ENCODE measurements at regions not wholly inside any gene's neighbourhood (a gene's known extent, or its start where the extent isn't known, plus 50 kb on each side); places are given as distances from the start of the nearest gene placed in this dataset.
A peak's percentile ranks its signal among the peaks of the same experiment; 100 is the strongest.
"Not testable (repeated sequence)": the region's sequence is repeated elsewhere in the genome, so short reads cannot be mapped to it uniquely, and the experiment has no call there.

DNA sequence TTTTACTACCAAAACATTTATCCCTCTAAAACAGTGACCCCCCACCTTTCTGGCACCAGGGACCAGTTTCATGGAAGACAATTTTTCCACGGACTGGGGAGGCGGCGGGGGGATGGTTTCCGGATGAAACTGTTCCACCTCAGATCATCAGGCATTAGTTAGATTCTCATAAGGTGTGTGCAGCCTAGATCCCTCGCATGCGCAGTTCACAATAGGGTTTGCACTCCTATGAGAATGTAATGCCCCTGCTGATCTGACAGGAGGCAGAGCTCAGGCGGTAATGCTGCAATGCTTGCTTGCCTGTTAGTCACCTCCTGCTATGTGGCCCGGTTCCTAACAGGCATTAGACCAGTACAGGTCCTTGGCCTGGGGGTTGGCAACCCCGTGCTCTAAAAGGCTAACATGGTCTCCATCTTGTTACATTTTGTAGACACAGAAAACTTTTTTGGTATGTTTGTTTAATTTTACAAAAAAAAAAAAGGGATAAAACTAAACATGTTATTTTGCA lies 133.1 kb downstream of the DHRS2 start:
- H3K4me2 ChIP-seq (ENCODE audit: low read length); H3K23ac ChIP-seq (ENCODE audit: low read length); H3K9me3 ChIP-seq (ENCODE audit: insufficient read depth, low read depth, low read length); H2AFZ ChIP-seq (ENCODE audit: insufficient read depth, low read length, poor library complexity); H3K27ac ChIP-seq (ENCODE audit: low read depth, low read length); H2BK120ac ChIP-seq (ENCODE audit: insufficient read depth, low read length, poor library complexity); H3K4me1 ChIP-seq (ENCODE audit: control insufficient read depth in 1 of 2, insufficient read depth in 2 of 2, low read length in 2 of 2); H2AK5ac ChIP-seq (ENCODE audit: low read length); H4K91ac ChIP-seq (ENCODE audit: low read depth, low read length); H3K79me2 ChIP-seq (ENCODE audit: control insufficient read depth, insufficient read depth, low read length, poor library complexity); H3K4me3 ChIP-seq (ENCODE audit: low read depth, low read length); H3K4ac ChIP-seq (ENCODE audit: low read depth, low read length); H3K36me3 ChIP-seq (ENCODE audit: control insufficient read depth in 1 of 2, insufficient read depth in 2 of 2, low read length in 2 of 2); H2BK12ac ChIP-seq (ENCODE audit: low read length); H3K27me3 ChIP-seq (ENCODE audit: insufficient read depth, low read length); H4K8ac ChIP-seq (ENCODE audit: low read depth, low read length); H3K79me1 ChIP-seq (ENCODE audit: low read length); H4K12ac ChIP-seq (ENCODE audit: low read depth, low read length); H3K9ac ChIP-seq (ENCODE audit: low read length); H2BK5ac ChIP-seq (ENCODE audit: low read depth, low read length, poor library complexity); H3K18ac ChIP-seq (ENCODE audit: low read length); H3K14ac ChIP-seq (ENCODE audit: low read length): not testable (repeated sequence)
- no CpG with 5 or more reads among the region's 9 CpGs for WGBS (ENCODE audit: extremely low coverage, insufficient coverage, insufficient read length)
- peak; percentile 29 to 37 for DNase-seq

DNA sequence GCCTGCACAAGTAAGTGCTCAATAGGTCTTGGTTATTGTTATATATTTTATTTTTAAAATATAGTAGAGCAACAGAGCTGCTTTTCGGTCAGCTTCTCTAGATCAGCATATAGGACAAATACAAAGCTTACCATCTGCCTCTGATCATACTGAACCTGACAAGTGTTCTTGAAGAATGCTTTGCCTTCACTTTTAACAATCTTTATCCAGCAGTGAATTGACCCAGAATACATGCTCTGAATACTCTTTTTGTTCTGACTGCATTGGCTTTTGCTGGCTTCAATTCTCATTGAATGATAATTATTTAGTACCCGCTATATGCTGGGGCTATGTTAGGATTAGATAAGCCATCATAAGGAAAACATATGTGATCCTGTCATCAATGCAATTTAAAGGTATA lies 137.8 kb downstream of the DHRS2 start:
- WGBS (ENCODE audit: extremely low coverage, insufficient coverage, insufficient read length): no CpG with 5 or more reads among the region's 2 CpGs
- H2BK120ac ChIP-seq (ENCODE audit: insufficient read depth, low read length, poor library complexity): no peak overlapping the region
- no peak overlapping the region for H2AFZ ChIP-seq (ENCODE audit: insufficient read depth, low read length, poor library complexity)
- H3K9me3 ChIP-seq (ENCODE audit: insufficient read depth, low read depth, low read length): peaks cover 2% of the 10 kb centered on the region
- H3K4me2 ChIP-seq (ENCODE audit: low read length): no peak overlapping the region
- H2AK5ac ChIP-seq (ENCODE audit: low read length): no peak overlapping the region
- H3K36me3 ChIP-seq (ENCODE audit: control insufficient read depth in 1 of 2, insufficient read depth in 2 of 2, low read length in 2 of 2): no peaks in the 10 kb centered on the region
- no peak overlapping the region for H3K14ac ChIP-seq (ENCODE audit: low read length)
- H3K79me1 ChIP-seq (ENCODE audit: low read length): no peaks in the 10 kb centered on the region
- H3K4me3 ChIP-seq (ENCODE audit: low read depth, low read length): no peak overlapping the region
- no peak overlapping the region for H3K4ac ChIP-seq (ENCODE audit: low read depth, low read length)
- H3K18ac ChIP-seq (ENCODE audit: low read length): no peak overlapping the region
- no peak overlapping the region for H2BK5ac ChIP-seq (ENCODE audit: low read depth, low read length, poor library complexity)
- no peak overlapping the region for H4K91ac ChIP-seq (ENCODE audit: low read depth, low read length)
- no peaks in the 10 kb centered on the region for H3K79me2 ChIP-seq (ENCODE audit: control insufficient read depth, insufficient read depth, low read length, poor library complexity)
- no peak for DNase-seq
- no peaks in the 10 kb centered on the region for H3K4me1 ChIP-seq (ENCODE audit: control insufficient read depth in 1 of 2, insufficient read depth in 2 of 2, low read length in 2 of 2)
- no peaks in the 10 kb centered on the region for H3K27me3 ChIP-seq (ENCODE audit: insufficient read depth, low read length)
- no peak overlapping the region for H2BK12ac ChIP-seq (ENCODE audit: low read length)
- H4K12ac ChIP-seq (ENCODE audit: low read depth, low read length): no peak overlapping the region
- no peak overlapping the region for H3K23ac ChIP-seq (ENCODE audit: low read length)
- H3K9ac ChIP-seq (ENCODE audit: low read length): no peak overlapping the region
- H3K27ac ChIP-seq (ENCODE audit: low read depth, low read length): no peak overlapping the region
- H4K8ac ChIP-seq (ENCODE audit: low read depth, low read length): no peak overlapping the region

DNA sequence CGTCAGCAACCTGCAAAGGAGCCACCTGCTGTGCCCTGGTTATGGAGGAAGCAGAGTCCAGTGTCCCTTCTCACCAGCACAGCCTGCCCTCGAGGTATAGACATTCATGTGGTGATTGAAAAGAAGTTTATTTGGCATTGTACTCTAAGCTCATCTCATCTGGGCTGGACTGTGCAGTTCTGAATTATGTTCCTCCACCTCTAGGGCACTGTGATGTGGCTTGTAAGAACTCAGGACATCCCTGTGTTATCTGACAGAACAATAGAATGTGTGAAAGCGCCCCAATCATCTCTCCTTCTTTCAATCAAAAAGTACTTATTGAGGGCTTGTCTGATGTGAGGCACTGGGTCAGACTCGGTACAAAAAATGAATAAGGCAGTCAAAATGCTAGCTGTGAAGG lies 140.1 kb downstream of the DHRS2 start:
- no peak for DNase-seq
- Histone ChIP-seq H3K4me1 (ENCODE audit: control insufficient read depth in 1 of 2, insufficient read depth in 2 of 2, low read length in 2 of 2) (no peaks in the 10 kb centered on the region), H3K4me3 (ENCODE audit: low read depth, low read length) (no peak overlapping the region), H2BK5ac (ENCODE audit: low read depth, low read length, poor library complexity) (no peak overlapping the region), H4K12ac (ENCODE audit: low read depth, low read length) (no peak overlapping the region), H3K79me2 (ENCODE audit: control insufficient read depth, insufficient read depth, low read length, poor library complexity) (no peaks in the 10 kb centered on the region), H3K14ac (ENCODE audit: low read length) (no peak overlapping the region), H2BK12ac (ENCODE audit: low read length) (no peak overlapping the region), H3K36me3 (ENCODE audit: control insufficient read depth in 1 of 2, insufficient read depth in 2 of 2, low read length in 2 of 2) (no peaks in the 10 kb centered on the region), H2AK5ac (ENCODE audit: low read length) (no peak overlapping the region), H3K4me2 (ENCODE audit: low read length) (no peak overlapping the region), H2BK120ac (ENCODE audit: insufficient read depth, low read length, poor library complexity) (no peak overlapping the region), H3K79me1 (ENCODE audit: low read length) (no peaks in the 10 kb centered on the region), H4K8ac (ENCODE audit: low read depth, low read length) (no peak overlapping the region), H3K9me3 (ENCODE audit: insufficient read depth, low read depth, low read length) (peaks cover 2% of the 10 kb centered on the region), H3K27me3 (ENCODE audit: insufficient read depth, low read length) (no peaks in the 10 kb centered on the region), H4K91ac (ENCODE audit: low read depth, low read length) (no peak overlapping the region), H3K4ac (ENCODE audit: low read depth, low read length) (no peak overlapping the region), H3K9ac (ENCODE audit: low read length) (no peak overlapping the region), H3K23ac (ENCODE audit: low read length) (no peak overlapping the region), H3K27ac (ENCODE audit: low read depth, low read length) (no peak overlapping the region), H2AFZ (ENCODE audit: insufficient read depth, low read length, poor library complexity) (no peak overlapping the region), H3K18ac (ENCODE audit: low read length) (no peak overlapping the region)
- WGBS (ENCODE audit: extremely low coverage, insufficient coverage, insufficient read length): no CpG with 5 or more reads among the region's 4 CpGs

DNA sequence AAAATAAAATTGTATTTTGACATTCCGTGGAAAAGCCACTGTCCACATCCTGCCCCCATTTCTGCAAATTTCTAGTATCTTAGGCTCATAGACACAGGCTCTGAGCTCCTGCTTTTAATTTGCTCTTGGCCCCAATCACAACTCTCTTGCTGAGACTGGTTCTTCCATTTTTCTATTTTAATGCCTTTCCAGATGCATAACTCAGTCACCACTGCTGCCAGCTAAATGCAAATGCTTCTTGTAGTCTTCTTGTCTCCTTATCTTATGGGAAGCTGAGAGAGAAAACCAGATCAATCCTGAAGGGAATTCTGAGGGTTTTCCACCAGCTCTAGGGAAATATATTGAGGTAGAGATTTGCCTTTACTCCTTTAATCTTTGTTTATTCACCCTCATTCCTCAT lies 149.0 kb downstream of the DHRS2 start:
- Histone ChIP-seq H3K18ac (ENCODE audit: low read length) (no peak overlapping the region), H4K91ac (ENCODE audit: low read depth, low read length) (no peak overlapping the region), H3K36me3 (ENCODE audit: control insufficient read depth in 1 of 2, insufficient read depth in 2 of 2, low read length in 2 of 2) (no peaks in the 10 kb centered on the region), H3K9ac (ENCODE audit: low read length) (no peak overlapping the region), H3K79me2 (ENCODE audit: control insufficient read depth, insufficient read depth, low read length, poor library complexity) (no peaks in the 10 kb centered on the region), H2BK120ac (ENCODE audit: insufficient read depth, low read length, poor library complexity) (no peak overlapping the region), H3K4ac (ENCODE audit: low read depth, low read length) (no peak overlapping the region), H4K8ac (ENCODE audit: low read depth, low read length) (no peak overlapping the region), H3K9me3 (ENCODE audit: insufficient read depth, low read depth, low read length) (peaks cover 1% of the 10 kb centered on the region), H2BK5ac (ENCODE audit: low read depth, low read length, poor library complexity) (no peak overlapping the region), H3K4me3 (ENCODE audit: low read depth, low read length) (no peak overlapping the region), H2AK5ac (ENCODE audit: low read length) (no peak overlapping the region), H3K4me1 (ENCODE audit: control insufficient read depth in 1 of 2, insufficient read depth in 2 of 2, low read length in 2 of 2) (no peaks in the 10 kb centered on the region), H3K14ac (ENCODE audit: low read length) (no peak overlapping the region), H2AFZ (ENCODE audit: insufficient read depth, low read length, poor library complexity) (no peak overlapping the region), H2BK12ac (ENCODE audit: low read length) (no peak overlapping the region), H3K4me2 (ENCODE audit: low read length) (no peak overlapping the region), H4K12ac (ENCODE audit: low read depth, low read length) (no peak overlapping the region), H3K79me1 (ENCODE audit: low read length) (no peaks in the 10 kb centered on the region), H3K27ac (ENCODE audit: low read depth, low read length) (no peak overlapping the region), H3K27me3 (ENCODE audit: insufficient read depth, low read length) (no peaks in the 10 kb centered on the region), H3K23ac (ENCODE audit: low read length) (no peak overlapping the region)
- no peak for DNase-seq
- WGBS (ENCODE audit: extremely low coverage, insufficient coverage, insufficient read length): no CpG with 5 or more reads among the region's 1 CpG
